ENCODE measurements at regions not wholly inside any gene's neighbourhood (a gene's known extent, or its start where the extent isn't known, plus 50 kb on each side); places are given as distances from the start of the nearest gene placed in this dataset.

GRCh38 chr3:56935811-56936210 lies 124.7 kb upstream of the SPATA12 start:
- TF ChIP-seq POLR2A (IDR thresholded peaks at IDR 0.05; ENCODE audit: borderline replicate concordance, extremely low read depth, insufficient read depth, insufficient read length) = no peak
- no peak for TF ChIP-seq ZNF274 (IDR thresholded peaks at IDR 0.05; ENCODE audit: low read depth, low read length)
- no peak for TF ChIP-seq CTCF (IDR thresholded peaks at IDR 0.05 in 2 of 3, conservative IDR thresholded peaks at IDR 0.05 in 1 of 3; ENCODE audit: borderline replicate concordance in 1 of 3, insufficient read depth in 1 of 3, low read depth in 2 of 3, low read length in 2 of 3)
- TF ChIP-seq EZH2phosphoT487 (IDR thresholded peaks at IDR 0.05; ENCODE audit: borderline replicate concordance) = no peak
- TF ChIP-seq SRF (IDR thresholded peaks at IDR 0.05; ENCODE audit: low read depth) = no peak
- no peak for TF ChIP-seq EZH2 (IDR thresholded peaks at IDR 0.05)
- no peak for TF ChIP-seq SIN3A (IDR thresholded peaks at IDR 0.05; ENCODE audit: low read depth)
- no peak for TF ChIP-seq MAX (IDR thresholded peaks at IDR 0.05)
- no peak for TF ChIP-seq SP1 (IDR thresholded peaks at IDR 0.05; ENCODE audit: low read depth)

Data from HCT116 (cell line).